GM12891 (cell line): ENCODE measurements at regions not wholly inside any gene's neighbourhood (a gene's known extent, or its start where the extent isn't known, plus 50 kb on each side); places are given as distances from the start of the nearest gene placed in this dataset.

ENCODE experiments used
- POLR2A ChIP-seq: IDR thresholded peaks from 2 replicates; pipeline ENCODE4 v1.6.1; 2011; ENCODE audit warnings: low read depth, low read length, control low read depth
- POLR2AphosphoS5 ChIP-seq: IDR thresholded peaks from 2 replicates; pipeline ENCODE4 v1.6.1; 2011; ENCODE audit warnings: low read depth, low read length, control low read depth
- POU2F2 ChIP-seq: IDR thresholded peaks from 2 replicates; pipeline ENCODE4 v1.6.1; 2011; ENCODE audit warnings: low read depth, mild to moderate bottlenecking, control low read depth, low read length, moderate library complexity
- TAF1 ChIP-seq: IDR thresholded peaks from 2 replicates; pipeline ENCODE4 v1.6.1; 2011; ENCODE audit warnings: low read depth, low read length, control low read depth

DNA sequence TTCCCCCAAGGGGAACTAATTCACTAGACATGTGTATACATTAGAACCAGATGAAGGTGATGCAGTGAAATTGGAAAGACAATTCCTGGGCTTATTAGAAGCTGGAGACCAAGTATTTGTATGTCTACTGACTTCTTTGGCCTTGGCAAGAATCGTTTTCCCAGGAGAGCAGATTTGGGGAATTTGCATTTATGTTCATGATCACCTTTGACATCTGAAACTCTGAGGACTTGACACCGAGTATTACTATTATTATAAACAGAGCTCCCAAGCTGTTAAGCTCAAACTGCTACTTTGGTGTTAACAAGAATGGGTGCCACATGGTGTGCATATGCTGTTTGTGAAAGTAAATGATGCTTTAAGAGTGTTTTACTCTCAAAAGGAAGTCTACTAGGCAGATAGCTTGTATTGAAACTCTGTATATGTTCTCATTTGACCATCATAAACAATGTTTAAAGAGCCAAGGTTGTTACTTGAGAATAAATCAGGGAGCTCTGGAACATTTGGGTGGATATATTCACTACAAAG is 519.8 kb upstream of the GOLIM4 start:
- TF ChIP-seq POLR2A (no peak), POLR2AphosphoS5 (no peak), POU2F2 (no peak), TAF1 (no peak)
